Mesendoderm (in vitro differentiated cells): ENCODE measurements at regions not wholly inside any gene's neighbourhood (a gene's known extent, or its start where the extent isn't known, plus 50 kb on each side); places are given as distances from the start of the nearest gene placed in this dataset. TPM values are rescaled to one million over a fixed set of nuclear protein-coding genes. Genes with fewer than 3 reads are reported as not detected.
A peak's percentile ranks its signal among the peaks of the same experiment; 100 is the strongest.
"Not testable (repeated sequence)": the region's sequence is repeated elsewhere in the genome, so short reads cannot be mapped to it uniquely, and the experiment has no call there.

Experiments used
- DNase-seq: peaks from one replicate; pipeline ENCODE4 v3.0.0; 2013
- H2AK5ac ChIP-seq: 2 replicates; pipeline ENCODE4 v1.6.1; 2013; ENCODE audit warnings: low read length, inconsistent platforms
- H2BK120ac ChIP-seq: 2 replicates; pipeline ENCODE4 v1.6.1; 2013; ENCODE audit warnings: low read depth, mild to moderate bottlenecking, low read length, moderate library complexity, mixed read lengths
- H2BK15ac ChIP-seq: replicated peaks from 2 replicates; pipeline ENCODE4 v1.6.1; 2013; ENCODE audit warnings: low read depth, mild to moderate bottlenecking, moderate library complexity
- H2BK5ac ChIP-seq: 2 replicates; pipeline ENCODE4 v1.6.1; 2013; ENCODE audit warnings: low read length, inconsistent platforms
- H3K18ac ChIP-seq: 2 replicates; pipeline ENCODE4 v1.6.1; 2013; ENCODE audit warnings: mild to moderate bottlenecking, low read length, mixed read lengths
- H3K23ac ChIP-seq: one replicate; pipeline ENCODE4 v1.6.1; 2013; ENCODE audit warnings: low read length
- H3K27ac ChIP-seq: 2 replicates; pipeline ENCODE4 v1.5.1; 2013; ENCODE audit warnings: low read depth, mild to moderate bottlenecking, inconsistent platforms, low read length, moderate library complexity
- H3K27me3 ChIP-seq: 2 replicates; pipeline ENCODE4 v1.6.1; 2013; ENCODE audit warnings: low read length, control low read depth, mild to moderate bottlenecking, inconsistent platforms; ENCODE audit not compliant: insufficient read depth, poor library complexity
- H3K36me3 ChIP-seq: 2 replicates; pipeline ENCODE4 v1.6.1; 2013; ENCODE audit warnings: low read length, inconsistent platforms; ENCODE audit not compliant: control insufficient read depth, insufficient read depth
- H3K4ac ChIP-seq: one replicate; pipeline ENCODE4 v1.6.1; 2013; ENCODE audit warnings: low read depth, mild to moderate bottlenecking, low read length, moderate library complexity
- H3K4me1 ChIP-seq: 2 replicates; pipeline ENCODE4 v1.6.1; 2013; ENCODE audit warnings: low read depth, low read length, inconsistent platforms; ENCODE audit not compliant: control insufficient read depth
- H3K4me2 ChIP-seq: 2 replicates; pipeline ENCODE4 v1.6.1; 2013; ENCODE audit warnings: low read length
- H3K4me3 ChIP-seq: 2 replicates; pipeline ENCODE4 v1.5.1; 2013; ENCODE audit warnings: mild to moderate bottlenecking, low read length
- H3K56ac ChIP-seq: one replicate; pipeline ENCODE4 v1.6.1; 2013; ENCODE audit warnings: low read length
- H3K79me1 ChIP-seq: 2 replicates; pipeline ENCODE4 v1.6.1; 2013; ENCODE audit warnings: low read length, inconsistent platforms
- H3K79me2 ChIP-seq: 2 replicates; pipeline ENCODE4 v1.6.1; 2013; ENCODE audit warnings: mild to moderate bottlenecking, low read length; ENCODE audit not compliant: control insufficient read depth, insufficient read depth
- H3K9ac ChIP-seq: 2 replicates; pipeline ENCODE4 v1.6.1; 2013; ENCODE audit warnings: low read length, inconsistent platforms
- H4K5ac ChIP-seq: one replicate; pipeline ENCODE4 v1.6.1; 2013; ENCODE audit warnings: low read length
- H4K8ac ChIP-seq: one replicate; pipeline ENCODE4 v1.6.1; 2013; ENCODE audit warnings: low read depth, mild to moderate bottlenecking, control low read depth, low read length, moderate library complexity
- whole genome bisulfite sequencing: extraction: QIAGEN DNeasy Blood & Tissue Kit; methylation state at CpG from one replicate; pipeline ENCODE4 v1.1.7; 2013; ENCODE audit warnings: low lambda C conversion rate, missing lambda C conversion rate; ENCODE audit not compliant: insufficient coverage; ENCODE audit errors: extremely low coverage; 5-methylcytosine and 5-hydroxymethylcytosine counted together
- small RNA-seq: library from polyadenylated mRNA; stranded (forward); fragments of <200 nt; extraction: miRNeasy Mini kit (QIAGEN cat#:217004); gene quantifications from one replicate; pipeline ENCODE3, GENCODE V24; 2013; ENCODE audit not compliant: insufficient read depth

- H2BK5ac ChIP-seq, DNase-seq, H3K36me3 ChIP-seq, H3K9ac ChIP-seq, H3K4ac ChIP-seq, H3K18ac ChIP-seq, H3K27me3 ChIP-seq, H3K4me3 ChIP-seq, H4K8ac ChIP-seq, H3K4me2 ChIP-seq, H3K56ac ChIP-seq, H3K79me1 ChIP-seq, H3K4me1 ChIP-seq, H3K79me2 ChIP-seq, H2BK15ac ChIP-seq, H3K23ac ChIP-seq, H2BK120ac ChIP-seq, H4K5ac ChIP-seq, H3K27ac ChIP-seq, H2AK5ac ChIP-seq: not testable (repeated sequence)
- WGBS, result no CpG with 5 or more reads among the region's 2 CpGs
Observed at GRCh38 chr9:64449025-64449424, 836.0 kb downstream of the FOXD4L5 start.

GRCh38 chr9:64444909-64445525 lies 840.0 kb downstream of the FOXD4L5 start:
- not testable (repeated sequence) for H2BK5ac ChIP-seq, H3K4me1 ChIP-seq, H2BK15ac ChIP-seq, H3K27me3 ChIP-seq, H3K4me2 ChIP-seq, H4K8ac ChIP-seq, H3K23ac ChIP-seq, H3K56ac ChIP-seq, H2BK120ac ChIP-seq, H3K36me3 ChIP-seq, H3K4ac ChIP-seq, H3K79me2 ChIP-seq, H3K79me1 ChIP-seq, H2AK5ac ChIP-seq, H3K27ac ChIP-seq, H3K9ac ChIP-seq, H4K5ac ChIP-seq, H3K18ac ChIP-seq, H3K4me3 ChIP-seq
- WGBS, result no CpG with 5 or more reads among the region's 6 CpGs
- peak; percentile 7 for DNase-seq

- WGBS, result no CpG with 5 or more reads among the region's 2 CpGs
- H2BK15ac ChIP-seq, H2AK5ac ChIP-seq, H3K4me2 ChIP-seq, H2BK5ac ChIP-seq, H3K4me1 ChIP-seq, H3K79me1 ChIP-seq, H3K4ac ChIP-seq, H3K79me2 ChIP-seq, H3K18ac ChIP-seq, H3K36me3 ChIP-seq, H4K5ac ChIP-seq, H3K4me3 ChIP-seq, DNase-seq, H3K23ac ChIP-seq, H3K27ac ChIP-seq, H4K8ac ChIP-seq, H2BK120ac ChIP-seq, H3K9ac ChIP-seq, H3K56ac ChIP-seq, H3K27me3 ChIP-seq: not testable (repeated sequence)
Observed at GRCh38 chr9:64439747-64440146, 845.3 kb downstream of the FOXD4L5 start.

Small RNA genes lying in the stretch of these regions (small RNA-seq; reads per million reads assigned to genes)
- not detected for gene AL773524.1
